Liver (tissue), 7 donors: ENCODE measurements at regions not wholly inside any gene's neighbourhood (a gene's known extent, or its start where the extent isn't known, plus 50 kb on each side); places are given as distances from the start of the nearest gene placed in this dataset.

ENCODE experiments used
- DNase-seq: peaks from one replicate; pipeline ENCODE4 v3.0.0-alpha.2; 2017; ENCODE audit warnings: low spot score
- H3K27ac ChIP-seq, 2 donors: one replicate each; pipeline ENCODE4 v1.7.0; 2013; ENCODE audit warnings: inconsistent platforms in 2 of 2, low read length in 2 of 2, control low read depth in 1 of 2, low read depth in 1 of 2, mild to moderate bottlenecking in 1 of 2
- H3K27me3 ChIP-seq, 4 donors: one replicate each; pipeline versions ENCODE4 v1.6.1 to v1.7.0; 2013; ENCODE audit warnings: low read length in 3 of 4, inconsistent platforms in 1 of 4, mild to moderate bottlenecking in 1 of 4, moderate library complexity in 1 of 4; ENCODE audit not compliant: control insufficient read depth in 4 of 4, insufficient read depth in 4 of 4
- H3K36me3 ChIP-seq, 4 donors: one replicate each; pipeline versions ENCODE4 v1.6.1 to v1.7.0; 2013; ENCODE audit warnings: low read length in 3 of 4, mild to moderate bottlenecking in 3 of 4, low read depth in 1 of 4, moderate library complexity in 1 of 4; ENCODE audit not compliant: control insufficient read depth in 4 of 4, insufficient read depth in 3 of 4
- H3K4me1 ChIP-seq, 4 donors: one replicate each; pipeline versions ENCODE4 v1.6.1 to v1.7.0; 2013; ENCODE audit warnings: low read length in 3 of 4, mild to moderate bottlenecking in 3 of 4, moderate library complexity in 1 of 4; ENCODE audit not compliant: control insufficient read depth in 4 of 4, insufficient read depth in 4 of 4
- H3K4me3 ChIP-seq, 3 donors: one replicate each; pipeline versions ENCODE4 v1.6.1 to v1.7.0; 2013; ENCODE audit warnings: low read length in 3 of 3, control low read depth in 1 of 3, low read depth in 1 of 3, mild to moderate bottlenecking in 1 of 3
- H3K9ac ChIP-seq, 2 donors: one replicate each; pipeline ENCODE4 v1.7.0; 2013; ENCODE audit warnings: low read length in 2 of 2, mild to moderate bottlenecking in 2 of 2, moderate library complexity in 2 of 2, control low read depth in 1 of 2, low read depth in 1 of 2
- H3K9me3 ChIP-seq, 4 donors: one replicate each; pipeline versions ENCODE4 v1.6.1 to v1.7.0; 2013; ENCODE audit warnings: low read length in 3 of 4; ENCODE audit not compliant: control insufficient read depth in 4 of 4
- EGR1 ChIP-seq, 2 donors: IDR thresholded peaks; 2 replicates each; pipeline ENCODE4 v1.6.1; 2016 to 2018; ENCODE audit warnings: antibody characterized with exemption in 2 of 2, low read depth in 2 of 2
- FOXA1 ChIP-seq: IDR thresholded peaks from 2 replicates; pipeline ENCODE4 v1.6.1; 2016; ENCODE audit warnings: antibody characterized with exemption
- FOXA2 ChIP-seq: IDR thresholded peaks from 2 replicates; pipeline ENCODE4 v1.6.1; 2016; ENCODE audit warnings: antibody characterized with exemption
- GABPA ChIP-seq, 2 donors: IDR thresholded peaks in 1 of 2; conservative IDR thresholded peaks in 1 of 2; 2 replicates each; pipeline ENCODE4 v1.6.1; 2016; ENCODE audit warnings: antibody characterized with exemption in 2 of 2, mild to moderate bottlenecking in 1 of 2, moderate library complexity in 1 of 2
- HNF4A ChIP-seq, 2 donors: conservative IDR thresholded peaks; 2 replicates each; pipeline ENCODE4 v1.6.1; 2016; ENCODE audit warnings: antibody characterized with exemption in 2 of 2, mild to moderate bottlenecking in 2 of 2
- JUND ChIP-seq, 2 donors: IDR thresholded peaks; 2 replicates each; pipeline ENCODE4 v1.6.1; 2016; ENCODE audit warnings: antibody characterized with exemption in 2 of 2
- NR2F2 ChIP-seq: IDR thresholded peaks from 2 replicates; pipeline ENCODE4 v1.6.1; 2016; ENCODE audit warnings: antibody characterized with exemption
- RAD21 ChIP-seq, 2 donors: IDR thresholded peaks; 2 replicates each; pipeline ENCODE4 v1.6.1; 2016; ENCODE audit warnings: antibody characterized with exemption in 2 of 2, mild to moderate bottlenecking in 2 of 2
- RXRA ChIP-seq, 2 donors: IDR thresholded peaks; 2 replicates each; pipeline ENCODE4 v1.6.1; 2017 to 2018; ENCODE audit warnings: antibody characterized with exemption in 2 of 2, mild to moderate bottlenecking in 1 of 2
- SP1 ChIP-seq: IDR thresholded peaks from 2 replicates; pipeline ENCODE4 v1.6.1; 2018; ENCODE audit warnings: antibody characterized with exemption, mild to moderate bottlenecking
- TAF1 ChIP-seq: conservative IDR thresholded peaks from 2 replicates; pipeline ENCODE4 v1.6.1; 2016; ENCODE audit warnings: antibody characterized with exemption, mild to moderate bottlenecking
- YY1 ChIP-seq: IDR thresholded peaks from 2 replicates; pipeline ENCODE4 v1.6.1; 2016; ENCODE audit warnings: antibody characterized with exemption, mild to moderate bottlenecking
- WGBS: extraction: QIAGEN DNeasy Blood & Tissue Kit; methylation state at CpG from one replicate; pipeline ENCODE4 v1.1.7; 2013; 5-methylcytosine and 5-hydroxymethylcytosine counted together
- TF ChIP-seq, protein P1 (sequence below): IDR thresholded peaks from 2 replicates; pipeline ENCODE4 v1.6.1; 2016; ENCODE audit warnings: antibody characterized with exemption, mild to moderate bottlenecking
- TF ChIP-seq, protein P2 (sequence below): IDR thresholded peaks from 2 replicates; pipeline ENCODE4 v1.6.1; 2016; ENCODE audit warnings: antibody characterized with exemption
- TF ChIP-seq, protein P3 (sequence below): IDR thresholded peaks from 2 replicates; pipeline ENCODE4 v1.6.1; 2016; ENCODE audit warnings: antibody characterized with exemption
- TF ChIP-seq, protein P4 (sequence below): IDR thresholded peaks from 2 replicates; pipeline ENCODE4 v1.6.1; 2016; ENCODE audit warnings: antibody characterized with exemption
- donor health status: healthy.
- donor health status: healthy.
- donor health status: healthy.
- donor health status: healthy.

DNA sequence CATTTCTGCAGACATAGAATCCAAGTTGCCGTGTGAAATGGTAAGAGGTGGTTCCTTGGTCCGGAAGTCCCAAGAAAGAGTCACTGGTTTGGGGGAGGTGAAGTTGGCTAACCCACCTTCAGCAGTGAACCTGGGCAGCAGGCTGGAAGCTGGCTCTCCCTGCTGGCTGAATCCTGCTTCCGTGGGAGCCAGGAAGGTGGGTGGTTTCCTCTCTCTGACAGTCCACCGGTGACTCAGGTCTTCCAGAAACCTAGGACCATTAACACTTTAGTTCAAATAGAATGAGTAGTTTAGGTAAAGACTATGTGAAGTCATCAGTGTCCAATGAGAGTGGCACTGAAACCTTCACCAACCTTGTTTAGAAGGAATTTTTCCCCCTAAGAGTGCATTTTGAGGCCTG, 87.4 kb upstream of the CACNA2D3 start:
- Histone ChIP-seq H3K36me3 (no peaks in the 10 kb centered on the region), H3K4me3 (no peak overlapping the region), H3K4me1 (peaks cover 0 to 2% (median 0%) of the 10 kb centered on the region in 4 donors), H3K27ac (no peak overlapping the region), H3K27me3 (no peaks in the 10 kb centered on the region), H3K9ac (no peak overlapping the region), H3K9me3 (no peaks in the 10 kb centered on the region)
- 85% methylated on average over 4 of the region's 4 CpGs for WGBS
- DNase-seq = no peak
- TF ChIP-seq FOXA1 (no peak), EGR1 (IDR thresholded peaks at IDR 0.05; ENCODE audit: low read depth in 2 of 2) (no peak), NR2F2 (no peak), HNF4A (conservative IDR thresholded peaks at IDR 0.05) (no peak), RAD21 (IDR thresholded peaks at IDR 0.05) (no peak), GABPA (IDR thresholded peaks at IDR 0.05 in 1 of 2, conservative IDR thresholded peaks at IDR 0.05 in 1 of 2) (no peak)
- TF ChIP-seq, protein P1, sequence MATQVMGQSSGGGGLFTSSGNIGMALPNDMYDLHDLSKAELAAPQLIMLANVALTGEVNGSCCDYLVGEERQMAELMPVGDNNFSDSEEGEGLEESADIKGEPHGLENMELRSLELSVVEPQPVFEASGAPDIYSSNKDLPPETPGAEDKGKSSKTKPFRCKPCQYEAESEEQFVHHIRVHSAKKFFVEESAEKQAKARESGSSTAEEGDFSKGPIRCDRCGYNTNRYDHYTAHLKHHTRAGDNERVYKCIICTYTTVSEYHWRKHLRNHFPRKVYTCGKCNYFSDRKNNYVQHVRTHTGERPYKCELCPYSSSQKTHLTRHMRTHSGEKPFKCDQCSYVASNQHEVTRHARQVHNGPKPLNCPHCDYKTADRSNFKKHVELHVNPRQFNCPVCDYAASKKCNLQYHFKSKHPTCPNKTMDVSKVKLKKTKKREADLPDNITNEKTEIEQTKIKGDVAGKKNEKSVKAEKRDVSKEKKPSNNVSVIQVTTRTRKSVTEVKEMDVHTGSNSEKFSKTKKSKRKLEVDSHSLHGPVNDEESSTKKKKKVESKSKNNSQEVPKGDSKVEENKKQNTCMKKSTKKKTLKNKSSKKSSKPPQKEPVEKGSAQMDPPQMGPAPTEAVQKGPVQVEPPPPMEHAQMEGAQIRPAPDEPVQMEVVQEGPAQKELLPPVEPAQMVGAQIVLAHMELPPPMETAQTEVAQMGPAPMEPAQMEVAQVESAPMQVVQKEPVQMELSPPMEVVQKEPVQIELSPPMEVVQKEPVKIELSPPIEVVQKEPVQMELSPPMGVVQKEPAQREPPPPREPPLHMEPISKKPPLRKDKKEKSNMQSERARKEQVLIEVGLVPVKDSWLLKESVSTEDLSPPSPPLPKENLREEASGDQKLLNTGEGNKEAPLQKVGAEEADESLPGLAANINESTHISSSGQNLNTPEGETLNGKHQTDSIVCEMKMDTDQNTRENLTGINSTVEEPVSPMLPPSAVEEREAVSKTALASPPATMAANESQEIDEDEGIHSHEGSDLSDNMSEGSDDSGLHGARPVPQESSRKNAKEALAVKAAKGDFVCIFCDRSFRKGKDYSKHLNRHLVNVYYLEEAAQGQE = no peak
- TF ChIP-seq, protein P2, sequence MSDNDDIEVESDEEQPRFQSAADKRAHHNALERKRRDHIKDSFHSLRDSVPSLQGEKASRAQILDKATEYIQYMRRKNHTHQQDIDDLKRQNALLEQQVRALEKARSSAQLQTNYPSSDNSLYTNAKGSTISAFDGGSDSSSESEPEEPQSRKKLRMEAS = no peak
- TF ChIP-seq, protein P3, sequence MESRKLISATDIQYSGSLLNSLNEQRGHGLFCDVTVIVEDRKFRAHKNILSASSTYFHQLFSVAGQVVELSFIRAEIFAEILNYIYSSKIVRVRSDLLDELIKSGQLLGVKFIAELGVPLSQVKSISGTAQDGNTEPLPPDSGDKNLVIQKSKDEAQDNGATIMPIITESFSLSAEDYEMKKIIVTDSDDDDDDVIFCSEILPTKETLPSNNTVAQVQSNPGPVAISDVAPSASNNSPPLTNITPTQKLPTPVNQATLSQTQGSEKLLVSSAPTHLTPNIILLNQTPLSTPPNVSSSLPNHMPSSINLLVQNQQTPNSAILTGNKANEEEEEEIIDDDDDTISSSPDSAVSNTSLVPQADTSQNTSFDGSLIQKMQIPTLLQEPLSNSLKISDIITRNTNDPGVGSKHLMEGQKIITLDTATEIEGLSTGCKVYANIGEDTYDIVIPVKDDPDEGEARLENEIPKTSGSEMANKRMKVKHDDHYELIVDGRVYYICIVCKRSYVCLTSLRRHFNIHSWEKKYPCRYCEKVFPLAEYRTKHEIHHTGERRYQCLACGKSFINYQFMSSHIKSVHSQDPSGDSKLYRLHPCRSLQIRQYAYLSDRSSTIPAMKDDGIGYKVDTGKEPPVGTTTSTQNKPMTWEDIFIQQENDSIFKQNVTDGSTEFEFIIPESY = no peak
- TF ChIP-seq, protein P4, sequence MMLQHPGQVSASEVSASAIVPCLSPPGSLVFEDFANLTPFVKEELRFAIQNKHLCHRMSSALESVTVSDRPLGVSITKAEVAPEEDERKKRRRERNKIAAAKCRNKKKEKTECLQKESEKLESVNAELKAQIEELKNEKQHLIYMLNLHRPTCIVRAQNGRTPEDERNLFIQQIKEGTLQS = no peak

DNA sequence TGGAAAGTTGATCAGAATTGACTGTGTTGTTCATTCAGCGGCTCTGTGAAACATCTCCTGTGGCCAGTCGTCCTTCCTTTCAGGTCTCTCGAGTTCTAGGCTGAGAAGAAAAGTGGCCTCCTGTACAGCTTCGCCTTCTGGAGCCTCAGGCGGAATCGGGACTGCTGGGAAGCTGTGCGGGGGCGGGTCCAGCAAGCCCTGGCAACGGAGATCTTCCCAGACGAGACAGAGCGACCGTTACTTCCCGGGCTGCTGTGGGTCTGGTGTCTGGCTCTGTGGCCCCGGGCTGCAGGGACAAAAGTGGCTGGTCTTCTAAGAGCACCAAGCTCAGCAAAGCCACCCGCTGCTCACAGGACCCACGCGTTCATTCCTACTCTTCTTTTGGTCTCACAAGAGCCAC, 88.6 kb upstream of the CACNA2D3 start:
- Histone ChIP-seq H3K4me1 (peaks cover 0 to 2% (median 0%) of the 10 kb centered on the region in 4 donors), H3K4me3 (no peak overlapping the region), H3K27me3 (no peaks in the 10 kb centered on the region), H3K9me3 (no peaks in the 10 kb centered on the region), H3K36me3 (no peaks in the 10 kb centered on the region), H3K9ac (no peak overlapping the region), H3K27ac (no peak overlapping the region)
- 86% methylated on average over 17 of the region's 17 CpGs for WGBS
- TF ChIP-seq RAD21 (IDR thresholded peaks at IDR 0.05) (no peak), FOXA2 (no peak), FOXA1 (no peak), SP1 (no peak), NR2F2 (no peak), EGR1 (IDR thresholded peaks at IDR 0.05; ENCODE audit: low read depth in 2 of 2) (no peak)
- no peak for DNase-seq

DNA sequence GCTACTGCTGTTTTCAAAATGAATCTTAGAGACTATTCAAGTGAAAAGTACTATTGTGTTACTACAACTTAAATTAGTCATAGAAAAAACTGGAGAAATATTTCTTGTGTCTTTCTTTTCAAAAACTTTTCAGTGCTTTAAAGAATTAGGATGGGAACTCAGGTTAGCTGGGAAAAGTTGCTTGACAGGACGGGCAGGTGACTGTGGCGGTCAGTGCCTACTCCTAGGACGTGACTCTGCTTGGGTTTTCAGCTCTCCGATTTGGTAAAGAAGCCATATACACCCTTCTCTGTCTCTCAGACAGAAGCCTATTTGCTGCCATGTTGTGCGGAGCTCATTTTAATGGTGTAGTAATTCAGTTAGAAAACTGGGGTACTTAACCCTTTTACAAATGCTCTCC, 89.8 kb upstream of the CACNA2D3 start:
- no peak overlapping the region for H3K27ac ChIP-seq
- no peak overlapping the region for H3K4me3 ChIP-seq
- H3K36me3 ChIP-seq = no peaks in the 10 kb centered on the region
- no peaks in the 10 kb centered on the region for H3K27me3 ChIP-seq
- H3K9ac ChIP-seq = no peak overlapping the region
- WGBS = 91% methylated on average over 5 of the region's 5 CpGs
- H3K4me1 ChIP-seq = no peaks in the 10 kb centered on the region
- H3K9me3 ChIP-seq = no peaks in the 10 kb centered on the region
- DNase-seq = no peak
- TF ChIP-seq JUND (IDR thresholded peaks at IDR 0.05) (no peak), EGR1 (IDR thresholded peaks at IDR 0.05; ENCODE audit: low read depth in 2 of 2) (no peak), GABPA (IDR thresholded peaks at IDR 0.05 in 1 of 2, conservative IDR thresholded peaks at IDR 0.05 in 1 of 2) (no peak), HNF4A (conservative IDR thresholded peaks at IDR 0.05) (no peak), SP1 (no peak), YY1 (no peak), RXRA (IDR thresholded peaks at IDR 0.05) (no peak), TAF1 (no peak), RAD21 (IDR thresholded peaks at IDR 0.05) (no peak)
- TF ChIP-seq, protein P4 = no peak
- TF ChIP-seq, protein P1 = no peak
- TF ChIP-seq, protein P2 = no peak
